ENCODE measurements at regions not wholly inside any gene's neighbourhood (a gene's known extent, or its start where the extent isn't known, plus 50 kb on each side); places are given as distances from the start of the nearest gene placed in this dataset.

GRCh38 chr12:11596141-11596540, 53.3 kb upstream of the ETV6 start:
- intact Hi-C loops (cut with DNase I), result loop anchor here in 1 of 2 donors (5.0 kb wide), 1 partner anchor 426 kb away; no protein-coding TSS in a partner anchor
- no peak for DNase-seq (ENCODE audit: low spot score)

DNA sequence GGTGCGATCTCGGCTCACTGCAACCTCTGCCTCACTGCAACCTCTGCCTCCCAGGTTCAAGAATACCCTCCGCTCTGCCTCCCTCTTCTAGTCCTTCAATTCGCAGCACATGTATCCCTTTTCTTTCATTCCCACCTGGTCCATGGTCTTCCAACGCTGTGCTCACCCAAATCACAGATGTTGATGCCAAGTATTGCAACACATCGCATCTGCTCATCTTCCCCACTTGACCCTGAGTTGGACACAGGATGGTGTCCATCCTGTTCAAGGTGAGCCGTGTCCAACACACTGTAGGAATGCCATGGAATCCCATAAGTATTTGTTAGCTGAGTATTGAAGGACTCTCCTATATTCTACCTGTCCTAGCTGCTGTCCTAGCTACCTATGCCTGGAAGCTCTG, 50.6 kb upstream of the ETV6 start:
- intact Hi-C loops (cut with DNase I), result loop anchor here in 1 of 2 donors (5.0 kb wide), 1 partner anchor 423 kb away; no protein-coding TSS in a partner anchor
- DNase-seq (ENCODE audit: low spot score), result no peak

Data from posterior vena cava (tissue), 2 donors.